ENCODE measurements at regions not wholly inside any gene's neighbourhood (a gene's known extent, or its start where the extent isn't known, plus 50 kb on each side); places are given as distances from the start of the nearest gene placed in this dataset.
"Not testable (repeated sequence)": the region's sequence is repeated elsewhere in the genome, so short reads cannot be mapped to it uniquely, and the experiment has no call there.

GRCh38 chr13:61138857-61139256 lies 276.8 kb downstream of the PCDH20 start:
- DNase-seq (ENCODE audit: low spot score), result no peak

GRCh38 chr13:61136515-61136914 lies 279.1 kb downstream of the PCDH20 start:
- DNase-seq (ENCODE audit: low spot score), result no peak

GRCh38 chr13:61136093-61136492 lies 279.6 kb downstream of the PCDH20 start:
- DNase-seq (ENCODE audit: low spot score), result no peak

GRCh38 chr13:61135583-61135982 lies 280.1 kb downstream of the PCDH20 start:
- DNase-seq (ENCODE audit: low spot score), result no peak

- DNase-seq (ENCODE audit: low spot score), result no peak
Observed at GRCh38 chr13:61128850-61129645, 286.6 kb downstream of the PCDH20 start.

DNA sequence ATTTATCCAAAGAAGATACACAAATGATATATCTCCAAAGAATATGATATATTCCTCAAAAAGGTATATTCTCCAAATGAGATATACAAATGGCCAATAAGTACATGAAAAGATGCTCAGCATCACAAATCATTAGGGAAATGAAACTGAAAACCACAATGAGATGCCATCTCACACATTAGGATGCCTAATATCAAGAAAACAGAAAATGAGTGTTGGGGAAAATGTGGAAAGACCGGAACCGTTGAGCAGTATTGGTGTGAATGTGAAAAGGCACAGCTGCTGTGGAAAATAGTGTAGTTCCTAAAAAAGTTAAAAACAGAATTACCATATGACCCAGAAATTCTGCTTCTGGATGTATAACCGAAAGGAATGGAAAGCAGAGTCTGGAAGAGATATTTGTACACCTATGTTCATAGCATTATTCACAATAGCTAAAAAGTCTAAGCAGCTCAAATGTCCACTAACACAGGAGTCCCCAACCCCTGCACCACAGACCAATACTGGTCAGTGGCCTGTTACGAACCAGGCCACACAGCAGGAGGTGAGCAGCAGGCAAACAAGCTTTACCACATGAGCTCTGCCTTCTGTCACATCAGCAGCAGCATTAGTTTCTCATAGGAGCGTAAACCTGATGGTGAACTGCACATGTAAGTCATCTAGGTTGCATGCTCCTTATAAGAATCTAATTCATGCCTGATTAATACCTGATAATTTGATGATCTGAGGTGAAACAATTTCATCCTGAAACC lies 291.9 kb downstream of the PCDH20 start:
- no peak for DNase-seq (ENCODE audit: low spot score)

DNA sequence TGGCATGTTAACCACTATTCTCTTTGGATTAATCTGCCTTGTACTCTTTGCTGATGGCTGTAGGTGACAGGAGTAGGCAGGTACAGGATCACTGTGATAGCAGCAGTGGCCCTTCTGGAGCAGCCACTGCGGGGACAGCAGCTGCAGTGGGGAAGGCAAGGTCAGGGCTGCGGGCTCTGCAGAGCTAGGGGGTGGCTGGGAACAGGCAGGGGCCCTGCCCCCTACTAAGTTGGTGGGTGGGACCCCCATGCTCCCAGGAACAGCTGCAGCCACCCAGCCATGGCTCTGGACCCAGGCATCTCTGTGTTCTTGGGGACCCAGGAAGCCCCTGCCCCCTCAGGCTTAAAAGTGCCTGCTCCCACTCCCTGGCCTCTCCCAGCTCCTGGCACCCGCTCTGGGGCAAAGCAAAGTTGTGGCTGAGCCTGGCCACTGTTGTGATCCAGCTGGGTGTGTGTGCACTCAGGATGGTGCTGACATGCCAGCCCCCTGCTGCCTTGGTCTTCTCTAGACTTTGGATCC lies 302.4 kb downstream of the PCDH20 start:
- no peak for DNase-seq (ENCODE audit: low spot score)

- no peak for DNase-seq (ENCODE audit: low spot score)
Observed at GRCh38 chr13:61111529-61111928, 304.1 kb downstream of the PCDH20 start.

GRCh38 chr13:61110732-61111131 lies 304.9 kb downstream of the PCDH20 start:
- DNase-seq (ENCODE audit: low spot score), result no peak

DNA sequence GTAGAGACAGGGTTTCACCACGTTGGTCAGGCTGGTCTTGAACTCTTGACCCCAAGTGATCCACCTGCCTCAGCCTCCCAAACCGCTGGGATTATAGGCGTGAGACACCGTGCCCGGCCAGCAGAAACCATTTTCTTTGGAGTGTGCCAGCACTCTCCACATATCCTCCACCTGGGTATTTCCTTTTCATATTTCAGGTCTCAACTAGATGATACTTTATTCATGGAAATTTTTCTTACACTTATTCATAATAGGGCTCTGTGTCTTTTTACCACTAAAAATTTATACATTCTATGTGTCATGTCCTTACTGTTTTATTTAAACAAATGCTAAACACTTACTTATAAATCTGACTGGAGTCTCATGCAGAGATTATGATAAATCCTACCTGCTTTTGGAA lies 305.9 kb downstream of the PCDH20 start:
- DNase-seq (ENCODE audit: low spot score), result no peak

DNA sequence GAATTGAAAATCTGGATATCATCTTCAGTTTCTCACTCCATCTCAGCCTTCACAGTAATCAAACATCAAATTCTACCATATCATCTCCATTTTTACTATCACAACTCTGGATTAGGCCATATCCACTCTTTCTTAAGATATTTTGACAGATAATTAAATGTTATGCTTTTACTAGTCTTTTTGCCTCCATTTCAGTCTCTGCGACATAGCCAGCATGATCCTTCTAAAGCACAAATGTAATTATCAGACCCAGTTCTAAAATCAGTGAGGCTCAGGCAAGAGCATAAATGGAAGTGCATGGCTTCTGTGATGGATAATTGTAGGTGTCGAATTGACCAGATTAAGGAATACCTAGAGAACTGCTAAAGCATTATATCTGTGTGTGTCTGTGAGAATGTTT lies 307.7 kb downstream of the PCDH20 start:
- no peak for DNase-seq (ENCODE audit: low spot score)

GRCh38 chr13:61095885-61096284 lies 319.8 kb downstream of the PCDH20 start:
- no peak for DNase-seq (ENCODE audit: low spot score)

GRCh38 chr13:61094865-61095264 lies 320.8 kb downstream of the PCDH20 start:
- DNase-seq (ENCODE audit: low spot score), result no peak

DNA sequence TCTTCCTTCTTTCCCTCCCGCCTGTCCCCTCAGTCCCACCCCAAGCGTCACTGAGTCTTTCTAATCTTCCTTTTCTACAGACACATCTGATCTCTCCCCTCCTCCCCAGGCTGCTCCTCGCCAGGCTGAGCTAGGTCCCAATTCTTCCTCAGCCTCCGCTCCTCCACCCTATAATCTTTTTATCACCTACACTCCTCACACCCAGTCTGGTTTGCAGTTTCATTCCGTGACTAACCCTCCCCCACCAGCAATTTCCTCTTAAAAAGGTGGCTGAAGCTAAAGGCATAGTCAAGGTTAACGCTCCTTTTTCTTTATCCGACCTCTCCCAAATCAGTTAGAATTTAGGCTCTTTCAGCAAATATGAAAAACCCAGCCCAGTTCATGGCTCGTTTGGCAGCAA lies 325.8 kb downstream of the PCDH20 start:
- DNase-seq (ENCODE audit: low spot score), result not testable (repeated sequence)

DNA sequence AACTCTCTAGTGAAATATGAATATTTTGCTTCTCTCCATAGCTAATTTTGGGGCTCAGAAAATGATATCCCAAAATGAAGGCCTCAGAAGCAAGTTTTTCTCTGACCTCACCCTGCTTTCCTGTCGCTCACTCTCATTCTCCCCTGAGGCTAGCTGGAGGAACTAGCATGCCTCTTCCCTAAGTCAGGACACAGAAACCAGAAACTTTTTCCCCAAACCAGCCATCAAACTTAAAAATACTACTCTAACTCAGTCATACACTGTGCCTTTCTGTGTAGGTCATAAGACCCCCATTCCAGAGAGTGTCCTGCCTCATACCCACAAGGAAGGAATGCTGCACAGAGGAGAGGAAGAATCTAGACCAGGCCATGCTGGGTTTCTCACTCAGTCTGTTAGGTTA lies 329.6 kb downstream of the PCDH20 start:
- no peak for DNase-seq (ENCODE audit: low spot score)

GRCh38 chr13:61084988-61085387 lies 330.7 kb downstream of the PCDH20 start:
- no peak for DNase-seq (ENCODE audit: low spot score)

DNA sequence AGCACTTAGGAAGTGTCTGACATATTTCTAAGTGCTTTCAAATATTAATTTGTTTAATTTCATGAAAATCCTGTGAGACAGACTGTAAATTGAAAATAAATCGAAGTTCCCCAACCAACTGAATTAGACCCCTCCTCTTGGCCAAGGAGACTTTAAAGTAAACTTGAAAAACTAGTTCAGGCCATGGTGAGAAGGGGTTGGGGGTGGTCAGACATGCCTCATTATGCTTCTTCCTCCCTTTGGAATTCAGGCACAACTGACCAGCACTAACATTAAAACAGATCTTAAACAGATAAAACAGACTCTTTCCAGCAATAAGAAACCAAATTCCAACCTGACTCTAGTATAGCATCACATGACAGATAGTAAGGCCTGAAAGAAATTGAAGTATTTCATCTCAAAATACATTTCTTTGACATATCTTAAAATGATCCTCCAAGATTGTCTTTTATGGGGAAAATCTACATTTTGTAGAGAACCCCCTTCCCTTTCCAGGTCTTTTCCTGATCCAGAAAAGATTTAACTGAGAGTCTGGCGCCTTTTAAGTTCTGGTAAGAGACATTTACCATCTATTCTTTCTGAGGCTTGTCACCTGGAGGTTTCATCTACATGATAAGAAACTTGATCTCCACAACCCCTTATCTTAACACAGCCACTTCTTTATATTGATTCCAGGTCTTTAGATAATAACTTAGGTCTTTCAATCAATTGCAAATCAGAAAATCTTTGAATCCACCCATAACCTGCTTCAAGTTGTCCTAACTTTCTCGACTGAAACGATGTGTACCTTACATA lies 336.5 kb downstream of the PCDH20 start:
- no peak for DNase-seq (ENCODE audit: low spot score)

DNA sequence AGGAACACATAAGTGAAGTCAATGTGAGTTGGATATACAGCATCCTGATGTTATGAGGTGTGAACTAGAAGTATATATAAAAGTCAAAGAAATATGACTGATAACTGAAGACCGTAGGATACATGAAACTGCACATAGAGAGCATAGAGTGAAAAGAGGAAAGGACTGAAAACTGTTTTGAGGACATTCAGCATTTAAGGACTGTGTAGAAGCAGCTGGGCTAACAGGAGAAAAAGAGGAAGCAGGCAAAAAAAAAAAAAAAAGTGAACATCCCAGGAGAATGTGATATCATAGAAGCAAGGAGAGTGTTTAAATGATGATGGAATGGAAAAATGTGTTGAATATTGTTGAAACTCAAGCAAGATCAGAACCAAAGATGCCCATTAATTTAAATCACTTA lies 363.5 kb downstream of the PCDH20 start:
- DNase-seq (ENCODE audit: low spot score), result peak; percentile 15

- no peak for DNase-seq (ENCODE audit: low spot score)
Observed at GRCh38 chr13:61045251-61045650, 370.4 kb downstream of the PCDH20 start.

DNA sequence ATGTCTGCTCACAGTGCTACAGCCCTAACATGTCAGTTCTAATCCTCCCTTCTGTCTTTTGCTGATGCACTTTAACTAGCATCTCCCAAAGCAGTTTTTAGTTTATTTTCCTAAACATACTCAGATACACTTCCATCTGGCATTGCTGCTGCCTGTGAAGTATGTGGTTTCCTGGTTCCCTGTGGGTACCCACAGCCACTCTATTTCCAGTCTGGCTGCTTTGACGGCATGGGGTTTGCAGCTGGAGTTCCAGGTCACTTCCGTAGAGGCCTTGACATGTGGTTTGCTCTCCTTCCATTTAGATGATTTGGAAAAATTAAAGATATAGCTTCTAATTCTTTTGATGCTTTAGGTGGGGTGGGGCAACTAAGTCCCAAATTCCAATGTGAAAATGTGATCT lies 375.5 kb downstream of the PCDH20 start:
- no peak for DNase-seq (ENCODE audit: low spot score)

- DNase-seq (ENCODE audit: low spot score), result no peak
Observed at GRCh38 chr13:61039302-61039701, 376.3 kb downstream of the PCDH20 start.

DNA sequence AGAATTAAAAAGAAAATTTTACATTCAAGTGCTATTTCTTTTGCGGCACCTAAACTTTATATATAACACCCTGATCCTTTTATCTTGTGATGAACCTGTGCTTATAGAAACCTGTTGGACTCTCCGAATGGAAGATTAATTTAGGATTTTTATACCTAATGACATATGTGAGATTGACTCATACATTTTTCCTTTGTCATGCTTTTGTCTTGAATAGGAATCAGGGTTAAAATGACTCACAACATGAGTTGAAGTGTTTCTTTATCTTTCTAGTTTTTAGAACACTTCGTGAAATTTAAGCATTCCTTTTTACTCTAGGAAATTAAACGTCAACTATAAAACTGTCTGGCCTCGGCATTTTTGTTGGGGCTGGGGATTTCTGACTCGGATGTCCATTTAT lies 378.9 kb downstream of the PCDH20 start:
- DNase-seq (ENCODE audit: low spot score), result no peak

- DNase-seq (ENCODE audit: low spot score), result no peak
Observed at GRCh38 chr13:61030445-61030844, 385.2 kb downstream of the PCDH20 start.
